ENCODE measurements at regions not wholly inside any gene's neighbourhood (a gene's known extent, or its start where the extent isn't known, plus 50 kb on each side); places are given as distances from the start of the nearest gene placed in this dataset.

GRCh38 chr16:86180244-86180643 lies 281.3 kb downstream of the IRF8 start:
- no peak for TF ChIP-seq CTCF (optimal IDR thresholded peaks at IDR 0.05 in 1 of 3, IDR thresholded peaks at IDR 0.05 in 1 of 3, conservative IDR thresholded peaks at IDR 0.05 in 1 of 3; ENCODE audit: extremely low read depth in 1 of 3, insufficient read depth in 2 of 3, low read length in 3 of 3)
- no peak for TF ChIP-seq EZH2 (IDR thresholded peaks at IDR 0.05; ENCODE audit: low read length)
- Histone ChIP-seq H2AFZ (ENCODE audit: control insufficient read depth, low read length) (no peak overlapping the region), H4K20me1 (ENCODE audit: control insufficient read depth, extremely low read depth, insufficient read depth, low read length) (no peaks in the 10 kb centered on the region), H3K4me2 (ENCODE audit: control insufficient read depth, extremely low read depth, insufficient read depth, low read depth, low read length) (no peak overlapping the region), H3K4me3 (ENCODE audit: control insufficient read depth in 2 of 3, extremely low read depth in 1 of 3, insufficient read depth in 2 of 3, low read depth in 1 of 3, low read length in 3 of 3) (no peak overlapping the region), H3K27ac (ENCODE audit: control insufficient read depth, insufficient read depth, low read length) (no peak overlapping the region), H3K36me3 (ENCODE audit: control insufficient read depth in 2 of 2, extremely low read depth in 1 of 2, insufficient read depth in 2 of 2, low read length in 2 of 2) (no peaks in the 10 kb centered on the region), H3K9ac (ENCODE audit: control insufficient read depth, extremely low read depth, insufficient read depth, low read length) (no peak overlapping the region), H3K27me3 (ENCODE audit: control insufficient read depth, extremely low read depth, insufficient read depth, low read length) (no peaks in the 10 kb centered on the region), H3K79me2 (ENCODE audit: control insufficient read depth, insufficient read depth, low read length) (no peaks in the 10 kb centered on the region), H3K9me3 (ENCODE audit: control insufficient read depth, low read depth, low read length) (peaks cover 2% of the 10 kb centered on the region), H3K9me1 (ENCODE audit: control insufficient read depth, extremely low read depth, insufficient read depth, low read length) (no peaks in the 10 kb centered on the region), H3K4me1 (ENCODE audit: control insufficient read depth, extremely low read depth, insufficient read depth, low read length) (no peaks in the 10 kb centered on the region)
- no peak for FAIRE-seq
- dilution Hi-C loops (cut with MboI; ENCODE audit: extremely low pct_ligation_motif_present, low sequenced_read_pairs): no loop called here
- no peak for DNase-seq (ENCODE audit: low read depth, low spot score)

- DNase-seq (ENCODE audit: low read depth, low spot score): no peak
- Histone ChIP-seq H4K20me1 (ENCODE audit: control insufficient read depth, extremely low read depth, insufficient read depth, low read length) (no peaks in the 10 kb centered on the region), H3K36me3 (ENCODE audit: control insufficient read depth in 2 of 2, extremely low read depth in 1 of 2, insufficient read depth in 2 of 2, low read length in 2 of 2) (no peaks in the 10 kb centered on the region), H3K27me3 (ENCODE audit: control insufficient read depth, extremely low read depth, insufficient read depth, low read length) (no peaks in the 10 kb centered on the region), H2AFZ (ENCODE audit: control insufficient read depth, low read length) (no peak overlapping the region), H3K4me3 (ENCODE audit: control insufficient read depth in 2 of 3, extremely low read depth in 1 of 3, insufficient read depth in 2 of 3, low read depth in 1 of 3, low read length in 3 of 3) (no peak overlapping the region), H3K79me2 (ENCODE audit: control insufficient read depth, insufficient read depth, low read length) (no peaks in the 10 kb centered on the region), H3K4me1 (ENCODE audit: control insufficient read depth, extremely low read depth, insufficient read depth, low read length) (no peaks in the 10 kb centered on the region), H3K9me3 (ENCODE audit: control insufficient read depth, low read depth, low read length) (peaks cover 2% of the 10 kb centered on the region), H3K4me2 (ENCODE audit: control insufficient read depth, extremely low read depth, insufficient read depth, low read depth, low read length) (no peak overlapping the region), H3K9me1 (ENCODE audit: control insufficient read depth, extremely low read depth, insufficient read depth, low read length) (no peaks in the 10 kb centered on the region), H3K9ac (ENCODE audit: control insufficient read depth, extremely low read depth, insufficient read depth, low read length) (no peak overlapping the region), H3K27ac (ENCODE audit: control insufficient read depth, insufficient read depth, low read length) (no peak overlapping the region)
- no peak for FAIRE-seq
- TF ChIP-seq EZH2 (IDR thresholded peaks at IDR 0.05; ENCODE audit: low read length): no peak
- TF ChIP-seq CTCF (optimal IDR thresholded peaks at IDR 0.05 in 1 of 3, IDR thresholded peaks at IDR 0.05 in 1 of 3, conservative IDR thresholded peaks at IDR 0.05 in 1 of 3; ENCODE audit: extremely low read depth in 1 of 3, insufficient read depth in 2 of 3, low read length in 3 of 3): no peak
- dilution Hi-C loops (cut with MboI; ENCODE audit: extremely low pct_ligation_motif_present, low sequenced_read_pairs): no loop called here
Measured at GRCh38 chr16:86180780-86181179, 281.8 kb downstream of the IRF8 start.

Measured in keratinocyte (primary cell).